Heart left ventricle (tissue), 13 donors: ENCODE measurements at regions not wholly inside any gene's neighbourhood (a gene's known extent, or its start where the extent isn't known, plus 50 kb on each side); places are given as distances from the start of the nearest gene placed in this dataset.
"Not testable (repeated sequence)": the region's sequence is repeated elsewhere in the genome, so short reads cannot be mapped to it uniquely, and the experiment has no call there.

Source experiments
- POLR2A ChIP-seq, 2 donors: fragments of 450-650 bp; IDR thresholded peaks; one replicate each; pipeline ENCODE4 v1.6.1; 2017; ENCODE audit warnings: antibody characterized with exemption in 2 of 2, mild to moderate bottlenecking in 2 of 2, moderate library complexity in 2 of 2
- TF ChIP-seq, protein P1 (sequence below), 12 donors: fragments of 200-600 bp; sonication (generic) in 4 of 12; IDR thresholded peaks; one replicate each; pipeline versions ENCODE4 v1.5.0 to v1.8.0; 2018 to 2022; ENCODE audit warnings: antibody characterized with exemption in 12 of 12, mild to moderate bottlenecking in 5 of 12
- donor health status: ischemic (EF 13 %, LVEDD 7.1; RV severe dilation, severe dysfunction).
- donor health status: DM: no; HTN: yes; CAD: no.
- donor health status: DM: no; HTN: no; CAD: no.
- donor health status: ischemic (EF 25% LVEDD 6.9; RV normal size, moderate dysfunction).
- donor health status: ischemic (EF 25% LVEDD 5.7; RV mildly dilated, moderate dysfunction).
- donor health status: ischemic (EF 35%, LVEDD 5.7; RV mildly dilated, moderate dysfunction).
- donor health status: nonischemic (EF 11% LVEDD 7.7; RV severe dilation, severe dysfunction).
- donor health status: DM: yes; HTN: yes; CAD: no.
- donor health status: PGD.
- donor health status: ischemic (EF 29% LVEDD 5.4; RV normal size, mild dysfunction).
- donor health status: nonischemic (EF 23%, LVEDD 6.1; RV moderate dilation, normal function).

DNA sequence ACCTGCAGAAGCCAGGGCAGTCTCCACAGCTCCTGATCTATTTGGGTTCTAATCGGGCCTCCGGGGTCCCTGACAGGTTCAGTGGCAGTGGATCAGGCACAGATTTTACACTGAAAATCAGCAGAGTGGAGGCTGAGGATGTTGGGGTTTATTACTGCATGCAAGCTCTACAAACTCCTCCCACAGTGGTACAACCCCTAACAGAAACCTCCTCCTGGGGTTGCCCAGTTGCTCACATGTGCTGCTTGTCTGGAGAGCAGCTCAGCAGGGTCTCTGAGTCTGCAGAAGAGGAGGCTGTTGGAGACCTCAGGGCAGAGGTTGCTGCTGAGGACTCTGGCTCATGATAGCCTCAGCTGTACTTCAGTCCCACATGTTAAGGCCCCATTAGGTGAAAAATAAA, 1269.1 kb downstream of the RPIA start:
- TF ChIP-seq, protein P1, sequence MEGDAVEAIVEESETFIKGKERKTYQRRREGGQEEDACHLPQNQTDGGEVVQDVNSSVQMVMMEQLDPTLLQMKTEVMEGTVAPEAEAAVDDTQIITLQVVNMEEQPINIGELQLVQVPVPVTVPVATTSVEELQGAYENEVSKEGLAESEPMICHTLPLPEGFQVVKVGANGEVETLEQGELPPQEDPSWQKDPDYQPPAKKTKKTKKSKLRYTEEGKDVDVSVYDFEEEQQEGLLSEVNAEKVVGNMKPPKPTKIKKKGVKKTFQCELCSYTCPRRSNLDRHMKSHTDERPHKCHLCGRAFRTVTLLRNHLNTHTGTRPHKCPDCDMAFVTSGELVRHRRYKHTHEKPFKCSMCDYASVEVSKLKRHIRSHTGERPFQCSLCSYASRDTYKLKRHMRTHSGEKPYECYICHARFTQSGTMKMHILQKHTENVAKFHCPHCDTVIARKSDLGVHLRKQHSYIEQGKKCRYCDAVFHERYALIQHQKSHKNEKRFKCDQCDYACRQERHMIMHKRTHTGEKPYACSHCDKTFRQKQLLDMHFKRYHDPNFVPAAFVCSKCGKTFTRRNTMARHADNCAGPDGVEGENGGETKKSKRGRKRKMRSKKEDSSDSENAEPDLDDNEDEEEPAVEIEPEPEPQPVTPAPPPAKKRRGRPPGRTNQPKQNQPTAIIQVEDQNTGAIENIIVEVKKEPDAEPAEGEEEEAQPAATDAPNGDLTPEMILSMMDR (IDR thresholded peaks at IDR 0.05) = not testable (repeated sequence)
- TF ChIP-seq POLR2A (IDR thresholded peaks at IDR 0.05) = not testable (repeated sequence)
